ENCODE measurements at regions not wholly inside any gene's neighbourhood (a gene's known extent, or its start where the extent isn't known, plus 50 kb on each side); places are given as distances from the start of the nearest gene placed in this dataset.

DNA sequence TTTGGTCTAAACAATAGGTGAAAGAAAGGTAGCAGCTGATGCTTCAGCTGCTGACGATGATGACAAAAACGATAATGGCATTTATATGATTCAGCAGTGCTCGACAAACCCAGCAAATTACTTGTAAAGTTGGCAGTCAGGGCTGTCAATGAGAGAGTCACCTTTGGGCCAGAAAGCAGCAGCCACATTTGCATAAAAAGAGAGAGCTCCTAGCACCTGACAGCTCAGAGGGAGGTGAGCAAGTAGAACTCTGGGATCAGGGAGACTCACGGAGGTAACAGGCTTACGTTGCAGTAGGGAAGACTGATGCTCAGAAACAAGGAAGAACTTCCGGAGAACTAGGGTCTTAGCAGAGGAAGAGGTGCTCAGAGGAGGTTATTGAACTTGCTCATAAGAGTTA is 291.9 kb upstream of the ZFHX3 start:
- no peaks in the 10 kb centered on the region for H3K36me3 ChIP-seq (ENCODE audit: control insufficient read depth, low read depth, low read length)
- no peaks in the 10 kb centered on the region for H3K27me3 ChIP-seq (ENCODE audit: control insufficient read depth, insufficient read depth, low read length)
- peaks cover 18% of the 10 kb centered on the region for H3K4me1 ChIP-seq (ENCODE audit: control insufficient read depth, low read depth, low read length)
- H3K4me3 ChIP-seq (ENCODE audit: low read length), result no peak overlapping the region
- H3K27ac ChIP-seq (ENCODE audit: low read length), result no peak overlapping the region
- no peaks in the 10 kb centered on the region for H3K9me3 ChIP-seq (ENCODE audit: control insufficient read depth, low read depth, low read length)
- no peak overlapping the region for H3K9ac ChIP-seq (ENCODE audit: low read length)

DNA sequence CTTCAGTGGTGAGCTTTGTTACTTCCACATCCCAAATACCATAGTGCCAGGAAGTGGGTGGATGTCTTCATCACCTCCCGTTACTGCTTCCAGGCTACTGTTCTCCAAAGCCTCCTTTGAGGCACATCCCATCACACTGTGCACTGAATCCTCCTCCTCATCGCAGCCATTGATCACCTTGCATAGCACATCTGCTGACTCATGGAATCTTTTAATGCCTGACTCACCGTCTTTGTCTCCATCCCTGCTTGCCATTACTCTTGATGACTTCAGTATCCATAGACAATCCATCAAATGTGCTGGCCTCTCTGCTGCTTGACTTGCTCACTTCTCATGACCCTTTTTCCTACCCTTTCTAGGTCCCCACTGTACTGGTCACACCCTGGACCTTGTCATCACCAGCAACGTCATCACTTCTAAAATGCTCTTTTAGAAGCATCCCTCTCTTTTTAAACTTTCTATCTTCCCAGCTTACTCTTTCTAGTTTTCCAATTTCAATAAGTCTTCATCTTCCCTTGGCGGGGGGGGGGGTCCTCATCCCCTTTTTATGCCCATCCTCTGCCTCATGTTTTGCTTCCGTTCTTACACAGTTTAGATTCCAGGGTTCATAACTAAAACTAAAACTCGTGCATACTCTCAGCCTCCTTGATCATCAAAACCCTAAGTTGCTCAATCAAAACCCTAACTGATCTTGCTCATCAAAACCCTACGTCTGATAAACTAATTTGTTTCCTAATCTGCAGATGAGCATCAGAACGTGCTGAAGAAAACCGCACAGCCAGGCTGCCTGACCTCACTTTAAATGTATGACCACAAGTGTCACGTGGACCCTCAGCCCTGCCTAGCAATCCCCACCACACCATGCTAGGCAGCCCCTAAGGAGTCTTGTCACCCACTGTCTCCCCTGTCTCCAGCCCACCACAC is 289.7 kb upstream of the ZFHX3 start:
- no peak overlapping the region for H3K27ac ChIP-seq (ENCODE audit: low read length)
- peaks cover 18% of the 10 kb centered on the region for H3K4me1 ChIP-seq (ENCODE audit: control insufficient read depth, low read depth, low read length)
- H3K27me3 ChIP-seq (ENCODE audit: control insufficient read depth, insufficient read depth, low read length), result no peaks in the 10 kb centered on the region
- no peaks in the 10 kb centered on the region for H3K36me3 ChIP-seq (ENCODE audit: control insufficient read depth, low read depth, low read length)
- no peak overlapping the region for H3K4me3 ChIP-seq (ENCODE audit: low read length)
- no peak overlapping the region for H3K9ac ChIP-seq (ENCODE audit: low read length)
- H3K9me3 ChIP-seq (ENCODE audit: control insufficient read depth, low read depth, low read length), result no peaks in the 10 kb centered on the region

DNA sequence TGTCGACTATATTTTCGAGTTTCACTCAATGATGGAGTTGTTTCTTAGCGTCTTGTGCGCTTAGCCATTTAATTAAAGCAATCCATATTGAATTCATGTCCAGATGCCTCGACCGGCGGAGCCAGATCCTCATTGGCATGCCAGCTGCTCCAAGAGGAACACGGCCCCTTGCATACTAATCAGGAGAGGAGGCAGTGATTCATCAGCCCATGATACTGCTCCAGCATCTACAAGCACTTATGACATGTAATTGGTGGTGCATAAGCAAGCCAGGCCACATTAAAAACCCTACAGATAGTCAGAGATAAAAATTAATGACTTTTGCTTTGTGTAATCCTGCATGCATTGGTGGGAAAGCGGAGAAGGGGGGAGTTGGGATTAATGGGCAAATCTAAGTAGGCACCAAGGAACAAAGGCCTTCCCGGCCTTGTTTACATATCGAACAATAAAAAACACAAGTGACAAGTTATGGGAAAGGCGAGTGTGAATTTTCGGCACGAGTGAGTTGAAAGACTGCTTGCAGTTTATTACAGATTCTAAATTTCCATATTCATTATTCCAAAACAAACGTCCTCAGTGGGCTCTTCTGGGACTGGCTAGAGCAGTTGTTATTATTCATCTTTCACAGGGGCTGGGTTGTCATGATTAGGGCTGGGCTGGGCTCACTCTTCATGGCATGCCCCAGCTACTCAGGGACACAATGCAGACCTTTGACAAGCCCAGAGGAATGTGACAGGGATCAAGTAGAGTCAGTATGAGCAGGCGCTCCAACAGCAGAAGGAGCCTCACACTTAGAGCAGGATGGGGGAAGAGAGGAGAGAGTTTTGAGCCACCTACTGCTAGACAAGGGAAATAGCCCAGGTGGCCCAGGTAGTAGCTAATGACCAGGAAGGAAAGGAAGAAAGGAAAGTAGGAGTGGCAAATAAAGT is 281.7 kb upstream of the ZFHX3 start:
- Histone ChIP-seq H3K4me3 (ENCODE audit: low read length) (no peak overlapping the region), H3K9ac (ENCODE audit: low read length) (no peak overlapping the region), H3K4me1 (ENCODE audit: control insufficient read depth, low read depth, low read length) (no peaks in the 10 kb centered on the region), H3K36me3 (ENCODE audit: control insufficient read depth, low read depth, low read length) (no peaks in the 10 kb centered on the region), H3K27ac (ENCODE audit: low read length) (no peak overlapping the region), H3K9me3 (ENCODE audit: control insufficient read depth, low read depth, low read length) (no peaks in the 10 kb centered on the region), H3K27me3 (ENCODE audit: control insufficient read depth, insufficient read depth, low read length) (no peaks in the 10 kb centered on the region)

DNA sequence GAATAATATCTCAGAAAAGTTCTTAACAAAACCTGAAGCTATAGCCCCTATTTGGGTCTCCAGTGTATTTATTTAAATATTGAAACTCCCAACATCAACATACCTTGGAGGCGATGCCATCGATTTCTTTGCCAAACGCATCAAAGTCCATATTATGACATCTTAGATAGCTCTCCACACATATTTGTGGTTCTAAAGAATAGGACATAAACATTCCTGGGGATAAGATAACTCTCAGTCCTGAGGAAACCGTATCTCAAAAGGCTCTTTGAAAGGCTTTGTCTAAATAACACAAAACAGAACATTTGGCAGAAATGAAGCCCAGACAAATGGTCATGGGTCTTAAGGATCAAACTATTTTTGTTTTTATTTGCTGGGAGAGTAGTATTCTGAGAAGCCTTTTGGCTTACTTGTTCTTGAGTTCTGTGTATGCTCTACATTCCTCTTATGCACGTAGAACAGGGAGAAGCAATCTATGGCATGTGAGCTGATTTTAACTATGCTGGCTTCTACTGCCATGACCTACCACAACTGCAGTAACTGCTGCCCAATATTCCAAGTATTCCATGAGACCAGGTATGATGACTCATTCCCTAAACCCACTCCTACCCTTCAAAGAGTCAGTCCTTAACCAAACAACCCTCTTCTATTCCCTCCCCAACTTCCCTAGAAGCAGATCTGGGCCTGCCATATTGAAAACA is 279.0 kb upstream of the ZFHX3 start:
- no peaks in the 10 kb centered on the region for H3K9me3 ChIP-seq (ENCODE audit: control insufficient read depth, low read depth, low read length)
- H3K4me3 ChIP-seq (ENCODE audit: low read length), result no peak overlapping the region
- no peak overlapping the region for H3K27ac ChIP-seq (ENCODE audit: low read length)
- H3K9ac ChIP-seq (ENCODE audit: low read length), result no peak overlapping the region
- no peaks in the 10 kb centered on the region for H3K36me3 ChIP-seq (ENCODE audit: control insufficient read depth, low read depth, low read length)
- H3K27me3 ChIP-seq (ENCODE audit: control insufficient read depth, insufficient read depth, low read length), result no peaks in the 10 kb centered on the region
- no peaks in the 10 kb centered on the region for H3K4me1 ChIP-seq (ENCODE audit: control insufficient read depth, low read depth, low read length)

DNA sequence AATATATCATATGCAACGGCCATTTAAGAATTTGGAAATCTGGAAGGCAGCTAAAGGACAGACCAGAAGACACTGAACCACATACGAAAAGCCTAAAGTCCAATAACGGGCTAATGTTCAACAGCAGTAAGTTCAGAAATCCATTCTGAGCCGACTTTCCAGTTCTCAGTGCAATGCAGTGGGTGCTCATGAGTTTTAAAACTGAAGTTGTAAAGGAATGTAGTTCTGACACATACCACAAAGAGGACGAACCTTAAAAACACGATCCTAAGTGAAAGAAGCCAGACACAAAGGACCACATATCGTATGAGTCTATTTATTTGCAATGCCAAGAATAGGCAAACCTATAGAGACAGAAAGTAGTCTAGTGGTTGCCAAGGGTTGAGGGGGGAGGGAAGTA is 278.3 kb upstream of the ZFHX3 start:
- H3K4me3 ChIP-seq (ENCODE audit: low read length), result no peak overlapping the region

DNA sequence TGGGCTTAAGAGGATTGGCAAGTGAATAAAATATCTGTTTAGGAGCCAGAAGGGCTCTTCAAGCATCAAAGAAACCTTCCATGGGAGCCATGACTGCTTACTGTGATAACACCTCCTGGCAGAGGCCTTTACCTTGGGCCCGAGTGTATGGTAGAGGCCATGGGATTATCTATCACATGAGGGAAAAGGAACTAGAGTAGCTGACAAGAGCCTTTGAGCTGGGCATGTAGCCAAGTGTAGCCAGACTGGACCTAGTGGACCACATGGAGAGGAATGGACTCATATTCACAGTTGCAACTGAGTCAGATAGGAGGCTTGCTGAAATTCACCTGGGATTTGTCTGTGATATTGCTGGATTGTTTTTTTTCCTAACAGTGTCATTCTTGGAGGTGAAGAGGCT is 276.0 kb upstream of the ZFHX3 start:
- H3K27me3 ChIP-seq (ENCODE audit: control insufficient read depth, insufficient read depth, low read length), result no peaks in the 10 kb centered on the region
- H3K36me3 ChIP-seq (ENCODE audit: control insufficient read depth, low read depth, low read length), result no peaks in the 10 kb centered on the region
- no peaks in the 10 kb centered on the region for H3K4me1 ChIP-seq (ENCODE audit: control insufficient read depth, low read depth, low read length)
- no peak overlapping the region for H3K4me3 ChIP-seq (ENCODE audit: low read length)
- H3K9me3 ChIP-seq (ENCODE audit: control insufficient read depth, low read depth, low read length), result no peaks in the 10 kb centered on the region
- no peak overlapping the region for H3K9ac ChIP-seq (ENCODE audit: low read length)
- H3K27ac ChIP-seq (ENCODE audit: low read length), result no peak overlapping the region

More for the DNA sequence above, 278.3 kb upstream of the ZFHX3 start:
- no peak overlapping the region for H3K9ac ChIP-seq (ENCODE audit: low read length)
- no peaks in the 10 kb centered on the region for H3K27me3 ChIP-seq (ENCODE audit: control insufficient read depth, insufficient read depth, low read length)
- H3K27ac ChIP-seq (ENCODE audit: low read length), result no peak overlapping the region
- no peaks in the 10 kb centered on the region for H3K4me1 ChIP-seq (ENCODE audit: control insufficient read depth, low read depth, low read length)
- H3K9me3 ChIP-seq (ENCODE audit: control insufficient read depth, low read depth, low read length), result no peaks in the 10 kb centered on the region
- H3K36me3 ChIP-seq (ENCODE audit: control insufficient read depth, low read depth, low read length), result no peaks in the 10 kb centered on the region

DNA sequence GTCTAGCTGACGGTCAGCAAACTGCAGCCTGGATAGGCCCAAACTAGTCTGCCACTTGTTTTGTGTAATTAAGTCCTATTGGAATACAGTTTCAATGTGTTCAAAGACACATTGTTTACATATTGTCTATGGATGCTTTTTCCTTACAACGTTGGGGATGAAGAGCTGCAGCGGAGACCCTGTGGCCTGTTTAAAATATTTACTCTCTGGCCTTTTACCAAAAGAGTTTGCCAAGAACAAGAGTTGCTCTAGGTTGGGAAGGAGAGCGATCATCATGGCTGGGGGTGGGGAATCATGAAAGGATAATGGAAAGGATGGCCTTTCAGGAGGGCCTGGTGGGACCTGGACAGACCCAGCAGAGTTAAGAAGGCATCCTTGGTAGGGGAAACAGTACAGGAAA is 274.9 kb upstream of the ZFHX3 start:
- Histone ChIP-seq H3K9ac (ENCODE audit: low read length) (no peak overlapping the region), H3K9me3 (ENCODE audit: control insufficient read depth, low read depth, low read length) (no peaks in the 10 kb centered on the region), H3K4me1 (ENCODE audit: control insufficient read depth, low read depth, low read length) (no peaks in the 10 kb centered on the region), H3K27ac (ENCODE audit: low read length) (no peak overlapping the region), H3K4me3 (ENCODE audit: low read length) (no peak overlapping the region), H3K36me3 (ENCODE audit: control insufficient read depth, low read depth, low read length) (no peaks in the 10 kb centered on the region), H3K27me3 (ENCODE audit: control insufficient read depth, insufficient read depth, low read length) (no peaks in the 10 kb centered on the region)

DNA sequence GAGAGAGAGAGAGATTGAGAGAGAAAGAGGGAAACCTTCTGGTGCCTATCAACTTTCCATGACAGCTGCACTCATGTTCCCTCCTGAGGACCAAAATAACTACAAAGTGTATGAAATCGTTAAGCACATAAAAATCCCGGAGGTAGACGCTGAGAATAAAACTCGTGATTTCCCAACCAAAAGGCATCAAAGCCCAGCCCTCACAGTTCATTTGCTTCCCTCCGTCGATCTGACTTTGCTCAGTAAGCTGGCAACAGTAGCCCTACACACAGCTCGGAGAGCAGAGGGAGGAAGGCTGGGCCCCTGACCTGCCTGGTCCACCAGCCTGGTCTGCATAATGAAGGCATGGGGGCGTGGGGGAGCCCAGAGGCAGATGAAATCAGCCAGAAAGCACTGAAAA is 273.9 kb upstream of the ZFHX3 start:
- H3K27ac ChIP-seq (ENCODE audit: low read length), result no peak overlapping the region
- H3K27me3 ChIP-seq (ENCODE audit: control insufficient read depth, insufficient read depth, low read length), result no peaks in the 10 kb centered on the region
- no peak overlapping the region for H3K9ac ChIP-seq (ENCODE audit: low read length)
- H3K4me1 ChIP-seq (ENCODE audit: control insufficient read depth, low read depth, low read length), result no peaks in the 10 kb centered on the region
- H3K9me3 ChIP-seq (ENCODE audit: control insufficient read depth, low read depth, low read length), result no peaks in the 10 kb centered on the region
- H3K4me3 ChIP-seq (ENCODE audit: low read length), result no peak overlapping the region
- H3K36me3 ChIP-seq (ENCODE audit: control insufficient read depth, low read depth, low read length), result no peaks in the 10 kb centered on the region

DNA sequence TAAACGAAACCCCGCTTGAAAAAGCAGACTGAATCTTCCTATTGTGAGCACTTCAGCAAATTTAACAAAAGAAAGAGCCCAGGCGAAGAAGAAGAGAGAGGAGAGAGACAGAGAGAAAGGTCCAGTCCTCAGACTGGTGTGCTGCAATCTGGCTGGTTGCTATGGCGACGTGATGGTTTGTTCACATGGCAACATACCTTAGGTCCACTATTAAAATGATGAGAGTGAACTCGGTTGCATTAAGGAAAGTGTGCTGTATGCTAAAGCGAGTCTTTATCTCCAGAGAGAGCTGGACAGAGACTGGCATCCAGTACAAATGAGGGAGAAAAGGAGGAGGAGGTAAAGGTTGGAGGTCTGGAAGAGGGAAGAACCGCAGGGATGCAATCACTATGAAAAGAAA is 271.8 kb upstream of the ZFHX3 start:
- Histone ChIP-seq H3K9ac (ENCODE audit: low read length) (no peak overlapping the region), H3K36me3 (ENCODE audit: control insufficient read depth, low read depth, low read length) (no peaks in the 10 kb centered on the region), H3K27me3 (ENCODE audit: control insufficient read depth, insufficient read depth, low read length) (no peaks in the 10 kb centered on the region), H3K4me1 (ENCODE audit: control insufficient read depth, low read depth, low read length) (no peaks in the 10 kb centered on the region), H3K4me3 (ENCODE audit: low read length) (no peak overlapping the region), H3K9me3 (ENCODE audit: control insufficient read depth, low read depth, low read length) (no peaks in the 10 kb centered on the region), H3K27ac (ENCODE audit: low read length) (no peak overlapping the region)

DNA sequence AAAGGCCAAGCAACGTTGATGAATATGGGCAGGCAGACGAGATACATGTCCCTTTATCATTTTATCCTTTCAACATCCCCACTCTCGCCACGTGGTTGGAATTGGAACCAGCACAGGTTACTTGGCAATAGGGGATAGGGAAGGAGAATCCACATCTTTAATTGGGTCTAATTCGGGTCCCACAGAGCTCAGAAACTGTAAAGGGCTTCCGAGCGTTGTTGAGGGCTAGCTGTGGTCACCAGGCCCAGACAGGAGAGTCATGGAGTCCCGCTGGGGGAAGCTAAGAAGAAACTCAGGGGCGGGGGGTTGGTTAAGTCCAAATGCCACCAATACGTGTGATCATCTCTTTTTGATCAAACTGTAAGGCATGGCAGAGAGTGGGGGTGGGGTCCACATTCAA is 271.3 kb upstream of the ZFHX3 start:
- Histone ChIP-seq H3K4me1 (ENCODE audit: control insufficient read depth, low read depth, low read length) (no peaks in the 10 kb centered on the region), H3K9me3 (ENCODE audit: control insufficient read depth, low read depth, low read length) (no peaks in the 10 kb centered on the region), H3K27ac (ENCODE audit: low read length) (no peak overlapping the region), H3K27me3 (ENCODE audit: control insufficient read depth, insufficient read depth, low read length) (no peaks in the 10 kb centered on the region), H3K9ac (ENCODE audit: low read length) (no peak overlapping the region), H3K4me3 (ENCODE audit: low read length) (no peak overlapping the region), H3K36me3 (ENCODE audit: control insufficient read depth, low read depth, low read length) (no peaks in the 10 kb centered on the region)

DNA sequence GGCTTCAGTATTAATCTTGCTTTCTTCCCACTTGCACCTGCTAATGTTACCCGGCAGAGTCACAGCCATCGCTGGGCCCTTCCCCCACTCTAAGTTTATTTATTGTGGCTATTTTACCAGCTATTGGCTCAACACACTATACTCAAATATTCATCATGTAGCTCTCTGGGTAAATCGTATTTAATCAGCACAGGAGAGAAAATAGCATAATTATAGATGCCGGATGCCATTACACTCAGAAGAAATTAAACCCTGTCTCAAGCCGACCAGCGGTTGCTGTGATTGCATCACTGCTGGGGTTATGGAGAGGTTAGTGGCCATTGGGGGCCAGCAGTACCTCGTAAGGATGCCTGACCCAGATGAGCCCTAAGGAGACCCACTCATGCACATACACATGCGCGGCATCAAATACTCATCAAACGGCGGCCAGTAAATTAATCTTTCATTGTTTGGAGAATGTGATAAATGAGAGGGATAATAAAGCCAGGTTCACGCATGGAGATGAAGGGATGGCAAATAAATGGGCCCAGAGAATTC is 269.5 kb upstream of the ZFHX3 start:
- Histone ChIP-seq H3K4me3 (ENCODE audit: low read length) (no peak overlapping the region), H3K27me3 (ENCODE audit: control insufficient read depth, insufficient read depth, low read length) (no peaks in the 10 kb centered on the region), H3K27ac (ENCODE audit: low read length) (no peak overlapping the region)

More for the DNA sequence above, 269.5 kb upstream of the ZFHX3 start:
- Histone ChIP-seq H3K4me1 (ENCODE audit: control insufficient read depth, low read depth, low read length) (no peaks in the 10 kb centered on the region), H3K36me3 (ENCODE audit: control insufficient read depth, low read depth, low read length) (no peaks in the 10 kb centered on the region), H3K9ac (ENCODE audit: low read length) (no peak overlapping the region), H3K9me3 (ENCODE audit: control insufficient read depth, low read depth, low read length) (no peaks in the 10 kb centered on the region)

Data from iPS-18a (cell line).